ENCODE measurements at regions not wholly inside any gene's neighbourhood (a gene's known extent, or its start where the extent isn't known, plus 50 kb on each side); places are given as distances from the start of the nearest gene placed in this dataset.

GRCh38 chr10:21315645-21316220, 209.7 kb downstream of the SKIDA1 start:
- no peak for FAIRE-seq

GRCh38 chr10:21314906-21315644, 210.4 kb downstream of the SKIDA1 start:
- FAIRE-seq, result no peak

- no peak for FAIRE-seq
Observed at GRCh38 chr10:21314111-21314626, 211.3 kb downstream of the SKIDA1 start.

GRCh38 chr10:21313691-21314090, 211.8 kb downstream of the SKIDA1 start:
- no peak for FAIRE-seq

- FAIRE-seq, result no peak
Observed at GRCh38 chr10:21311426-21311825, 214.1 kb downstream of the SKIDA1 start.

GRCh38 chr10:21309427-21309826, 216.1 kb downstream of the SKIDA1 start:
- FAIRE-seq, result no peak

- FAIRE-seq, result no peak
Observed at GRCh38 chr10:21308946-21309345, 216.5 kb downstream of the SKIDA1 start.

- FAIRE-seq, result no peak
Observed at GRCh38 chr10:21308018-21308417, 217.5 kb downstream of the SKIDA1 start.

- no peak for FAIRE-seq
Observed at GRCh38 chr10:21304608-21305007, 220.9 kb downstream of the SKIDA1 start.

GRCh38 chr10:21304198-21304597, 221.3 kb downstream of the SKIDA1 start:
- no peak for FAIRE-seq

- FAIRE-seq, result no peak
Observed at GRCh38 chr10:21300551-21300950, 224.9 kb downstream of the SKIDA1 start.

- no peak for FAIRE-seq
Observed at GRCh38 chr10:21299330-21299729, 226.2 kb downstream of the SKIDA1 start.

- FAIRE-seq, result no peak
Observed at GRCh38 chr10:21298701-21299100, 226.8 kb downstream of the SKIDA1 start.

- FAIRE-seq, result no peak
Observed at GRCh38 chr10:21297603-21298383, 227.7 kb downstream of the SKIDA1 start.

- FAIRE-seq, result no peak
Observed at GRCh38 chr10:21296575-21297355, 228.7 kb downstream of the SKIDA1 start.

- FAIRE-seq, result no peak
Observed at GRCh38 chr10:21293518-21294356, 231.7 kb downstream of the SKIDA1 start.

- FAIRE-seq, result no peak
Observed at GRCh38 chr10:21292763-21293517, 232.5 kb downstream of the SKIDA1 start.

- FAIRE-seq, result no peak
Observed at GRCh38 chr10:21290499-21291160, 234.9 kb downstream of the SKIDA1 start.

- FAIRE-seq, result no peak
Observed at GRCh38 chr10:21289961-21290360, 235.5 kb downstream of the SKIDA1 start.

- no peak for FAIRE-seq
Observed at GRCh38 chr10:21289271-21289670, 236.2 kb downstream of the SKIDA1 start.

Data from islet of Langerhans (tissue), 1 donor.